ENCODE measurements at regions not wholly inside any gene's neighbourhood (a gene's known extent, or its start where the extent isn't known, plus 50 kb on each side); places are given as distances from the start of the nearest gene placed in this dataset.

DNA sequence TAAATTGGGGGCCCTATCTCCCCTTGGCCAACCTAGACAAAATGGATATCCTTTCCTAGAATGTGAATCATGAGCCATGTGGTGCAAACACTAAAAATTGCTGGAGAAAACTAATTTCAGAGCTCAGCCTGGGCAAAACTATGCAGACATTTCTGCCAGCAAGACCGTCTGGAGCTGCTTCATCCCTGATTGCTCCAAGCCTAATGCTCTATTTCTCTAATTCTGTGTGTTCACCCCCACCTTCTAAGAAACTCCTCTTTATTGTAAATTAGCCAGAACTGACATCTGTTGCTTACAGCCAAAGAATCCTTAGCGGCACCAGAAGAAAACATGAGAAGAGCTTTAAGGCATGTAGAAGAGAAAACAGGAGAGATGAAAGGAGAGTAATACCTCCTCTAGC is 337.7 kb upstream of the CHAC2 start:
- TF ChIP-seq POLR2A (IDR thresholded peaks at IDR 0.05), result no peak
- TF ChIP-seq, protein P1, sequence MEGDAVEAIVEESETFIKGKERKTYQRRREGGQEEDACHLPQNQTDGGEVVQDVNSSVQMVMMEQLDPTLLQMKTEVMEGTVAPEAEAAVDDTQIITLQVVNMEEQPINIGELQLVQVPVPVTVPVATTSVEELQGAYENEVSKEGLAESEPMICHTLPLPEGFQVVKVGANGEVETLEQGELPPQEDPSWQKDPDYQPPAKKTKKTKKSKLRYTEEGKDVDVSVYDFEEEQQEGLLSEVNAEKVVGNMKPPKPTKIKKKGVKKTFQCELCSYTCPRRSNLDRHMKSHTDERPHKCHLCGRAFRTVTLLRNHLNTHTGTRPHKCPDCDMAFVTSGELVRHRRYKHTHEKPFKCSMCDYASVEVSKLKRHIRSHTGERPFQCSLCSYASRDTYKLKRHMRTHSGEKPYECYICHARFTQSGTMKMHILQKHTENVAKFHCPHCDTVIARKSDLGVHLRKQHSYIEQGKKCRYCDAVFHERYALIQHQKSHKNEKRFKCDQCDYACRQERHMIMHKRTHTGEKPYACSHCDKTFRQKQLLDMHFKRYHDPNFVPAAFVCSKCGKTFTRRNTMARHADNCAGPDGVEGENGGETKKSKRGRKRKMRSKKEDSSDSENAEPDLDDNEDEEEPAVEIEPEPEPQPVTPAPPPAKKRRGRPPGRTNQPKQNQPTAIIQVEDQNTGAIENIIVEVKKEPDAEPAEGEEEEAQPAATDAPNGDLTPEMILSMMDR (IDR thresholded peaks at IDR 0.05 in 4 of 5, conservative IDR thresholded peaks at IDR 0.05 in 1 of 5), result no peak

Measured in gastrocnemius medialis (tissue), 4 donors.